GM12872 (cell line): ENCODE measurements at regions not wholly inside any gene's neighbourhood (a gene's known extent, or its start where the extent isn't known, plus 50 kb on each side); places are given as distances from the start of the nearest gene placed in this dataset.

Source experiments
- TF ChIP-seq, protein P1 (sequence below): IDR thresholded peaks from 3 replicates; pipeline ENCODE4 v1.5.1; 2011; ENCODE audit warnings: low read depth, mild to moderate bottlenecking, low read length, moderate library complexity; ENCODE audit not compliant: insufficient read depth

DNA sequence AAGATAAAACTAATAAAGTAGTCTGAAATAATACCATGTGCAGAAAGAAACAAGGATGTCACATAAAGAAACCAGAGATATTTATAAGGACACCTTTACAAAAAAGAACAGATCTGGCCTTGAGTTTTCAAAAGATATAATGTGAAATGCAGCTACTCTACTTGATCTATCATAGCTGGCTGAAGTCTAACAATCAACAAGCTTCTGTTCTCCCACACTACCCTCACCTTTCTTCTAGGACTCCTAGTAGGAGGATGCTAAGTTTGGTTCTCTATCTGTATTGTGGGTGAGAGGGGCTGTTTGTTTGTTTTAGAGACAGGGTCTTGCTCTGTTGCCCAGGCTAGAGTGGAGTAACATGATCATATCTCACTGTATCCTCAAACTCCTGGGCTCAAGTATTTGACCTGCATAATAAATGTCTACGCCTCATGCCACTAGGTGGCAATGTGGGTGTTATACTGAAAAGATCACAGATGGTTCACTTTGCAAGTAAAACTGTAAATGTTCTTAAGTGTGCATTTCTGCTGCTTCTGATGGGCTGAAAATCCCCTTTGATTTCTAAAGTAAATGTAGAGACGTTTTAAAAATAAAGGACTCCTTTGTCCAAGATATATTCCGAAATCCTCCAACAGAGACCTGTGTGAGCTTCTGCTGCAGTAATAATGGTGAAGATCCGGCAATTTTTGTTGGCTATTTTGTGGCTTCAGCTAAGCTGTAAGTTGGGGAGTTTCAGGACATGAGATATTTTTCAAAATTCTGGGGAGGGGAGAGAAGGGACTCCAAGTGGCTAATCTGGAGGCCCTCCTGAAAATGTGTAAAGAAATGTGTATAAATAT, 269.3 kb downstream of the DAD1 start:
- TF ChIP-seq, protein P1, sequence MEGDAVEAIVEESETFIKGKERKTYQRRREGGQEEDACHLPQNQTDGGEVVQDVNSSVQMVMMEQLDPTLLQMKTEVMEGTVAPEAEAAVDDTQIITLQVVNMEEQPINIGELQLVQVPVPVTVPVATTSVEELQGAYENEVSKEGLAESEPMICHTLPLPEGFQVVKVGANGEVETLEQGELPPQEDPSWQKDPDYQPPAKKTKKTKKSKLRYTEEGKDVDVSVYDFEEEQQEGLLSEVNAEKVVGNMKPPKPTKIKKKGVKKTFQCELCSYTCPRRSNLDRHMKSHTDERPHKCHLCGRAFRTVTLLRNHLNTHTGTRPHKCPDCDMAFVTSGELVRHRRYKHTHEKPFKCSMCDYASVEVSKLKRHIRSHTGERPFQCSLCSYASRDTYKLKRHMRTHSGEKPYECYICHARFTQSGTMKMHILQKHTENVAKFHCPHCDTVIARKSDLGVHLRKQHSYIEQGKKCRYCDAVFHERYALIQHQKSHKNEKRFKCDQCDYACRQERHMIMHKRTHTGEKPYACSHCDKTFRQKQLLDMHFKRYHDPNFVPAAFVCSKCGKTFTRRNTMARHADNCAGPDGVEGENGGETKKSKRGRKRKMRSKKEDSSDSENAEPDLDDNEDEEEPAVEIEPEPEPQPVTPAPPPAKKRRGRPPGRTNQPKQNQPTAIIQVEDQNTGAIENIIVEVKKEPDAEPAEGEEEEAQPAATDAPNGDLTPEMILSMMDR = peak; percentile 73

DNA sequence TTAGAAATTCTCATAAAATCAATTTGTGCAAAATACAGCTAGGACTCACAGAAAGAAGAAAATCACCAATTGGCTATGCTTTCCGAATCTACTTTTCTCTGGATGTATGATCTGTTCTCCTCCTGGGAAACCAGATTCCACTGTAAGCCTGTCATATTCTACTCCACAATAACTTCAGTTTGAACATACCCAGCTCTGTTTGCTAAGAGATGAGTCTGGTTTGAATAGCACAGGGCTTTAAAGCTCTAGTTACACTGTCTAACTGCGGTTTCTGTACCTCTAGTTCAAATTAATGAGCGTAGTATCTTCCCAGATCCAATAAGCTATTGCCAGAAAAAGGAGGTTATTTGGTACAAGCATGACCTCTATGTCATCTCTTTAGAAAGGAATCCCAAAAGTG, 270.1 kb downstream of the DAD1 start:
- TF ChIP-seq, protein P1 = no peak

GRCh38 chr14:22316473-22316872, 272.6 kb downstream of the DAD1 start:
- TF ChIP-seq, protein P1 = no peak

DNA sequence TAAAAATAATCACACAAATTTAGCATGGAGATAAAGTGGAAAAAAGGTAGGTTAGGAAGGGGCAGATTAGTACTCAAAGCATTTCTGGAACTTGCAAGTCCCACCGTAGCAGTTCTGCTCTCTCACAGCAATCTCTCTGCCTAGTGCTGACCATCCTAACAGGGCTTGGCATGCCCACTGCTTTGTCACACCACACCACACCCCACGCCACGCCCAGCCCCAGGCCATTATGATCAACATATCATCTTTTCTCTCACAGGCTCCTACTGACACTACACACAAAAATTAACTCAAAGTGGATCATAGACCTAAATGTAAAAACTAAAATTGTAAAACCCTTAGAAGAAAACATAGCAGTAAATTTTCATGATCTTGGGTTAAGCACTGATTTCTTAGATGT, 273.7 kb downstream of the DAD1 start:
- TF ChIP-seq, protein P1 = no peak

- TF ChIP-seq, protein P1 = peak; percentile 78
Observed at GRCh38 chr14:22314183-22314820, 274.7 kb downstream of the DAD1 start.

GRCh38 chr14:22313172-22313801, 275.7 kb downstream of the DAD1 start:
- TF ChIP-seq, protein P1 = no peak

GRCh38 chr14:22311636-22312035, 277.4 kb downstream of the DAD1 start:
- TF ChIP-seq, protein P1 = no peak
